Thoracic aorta (tissue), 2 donors: ENCODE measurements at regions not wholly inside any gene's neighbourhood (a gene's known extent, or its start where the extent isn't known, plus 50 kb on each side); places are given as distances from the start of the nearest gene placed in this dataset.
"Not testable (repeated sequence)": the region's sequence is repeated elsewhere in the genome, so short reads cannot be mapped to it uniquely, and the experiment has no call there.

ENCODE experiments used
- ATAC-seq: fragments of 150-250 bp; one replicate; pipeline ENCODE4 v1.8.0; 2017; ENCODE audit warnings: low read depth; ENCODE audit not compliant: insufficient number of reproducible peaks, low FRiP score
- DNase-seq: peaks from one replicate; pipeline ENCODE4 v3.0.0-alpha.2; 2020; ENCODE audit warnings: low spot score
- H3K27ac ChIP-seq, 2 donors: fragments of 200-600 bp; sonication (generic); 1 replicate in 1 of 2; 2 replicates in 1 of 2; pipeline ENCODE4 v1.5.1; 2016; ENCODE audit warnings: mild to moderate bottlenecking in 2 of 2, moderate library complexity in 2 of 2
- H3K27me3 ChIP-seq: fragments of 200-600 bp; sonication (generic); replicated peaks from 2 replicates; pipeline ENCODE4 v1.6.0; 2016; ENCODE audit warnings: mild to moderate bottlenecking; ENCODE audit not compliant: insufficient read depth
- H3K36me3 ChIP-seq: fragments of 200-600 bp; sonication (generic); one replicate; pipeline ENCODE4 v1.5.1; 2016
- H3K4me1 ChIP-seq, 2 donors: fragments of 200-600 bp; sonication (generic); 1 replicate in 1 of 2; 2 replicates in 1 of 2; pipeline versions ENCODE4 v1.5.1 to v1.6.0; 2016; ENCODE audit warnings: low read depth in 2 of 2, mild to moderate bottlenecking in 1 of 2; ENCODE audit not compliant: control insufficient read depth in 1 of 2
- H3K4me3 ChIP-seq: fragments of 200-600 bp; sonication (generic); 2 replicates; pipeline ENCODE4 v1.5.1; 2016; ENCODE audit warnings: mild to moderate bottlenecking
- H3K9me3 ChIP-seq: fragments of 200-600 bp; sonication (generic); 2 replicates; pipeline ENCODE4 v1.5.1; 2016
- TF ChIP-seq, protein P1 (sequence below): fragments of 200-600 bp; sonication (generic); IDR thresholded peaks from one replicate; pipeline ENCODE4 v1.5.1; 2019; ENCODE audit warnings: antibody characterized with exemption

DNA sequence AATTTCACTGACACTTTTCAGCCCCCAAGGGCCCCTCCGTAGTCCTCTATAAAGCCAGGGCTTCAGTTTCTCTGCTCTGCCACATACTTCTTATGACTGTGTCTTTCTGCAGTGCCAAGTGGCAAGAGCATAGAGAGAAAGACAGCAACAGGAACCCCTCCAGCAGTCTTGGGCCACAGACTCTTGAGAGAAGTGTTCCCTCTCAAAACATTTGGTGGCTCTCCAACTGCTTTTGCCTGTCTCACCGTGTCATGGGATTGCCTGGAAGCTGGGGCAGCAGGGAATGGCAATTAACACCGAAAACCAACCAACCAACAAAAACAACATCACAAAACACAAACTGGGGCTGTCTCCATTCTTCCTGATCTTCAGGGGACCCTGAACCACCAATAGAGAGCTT lies 73.8 kb upstream of the ELN start:
- ATAC-seq, result no peak
- DNase-seq, result no peak
- Histone ChIP-seq H3K36me3 (no peaks in the 10 kb centered on the region), H3K4me1 (no peaks in the 10 kb centered on the region), H3K9me3 (no peaks in the 10 kb centered on the region), H3K4me3 (no peak overlapping the region), H3K27ac (no peak overlapping the region), H3K27me3 (no peaks in the 10 kb centered on the region)
- TF ChIP-seq, protein P1, sequence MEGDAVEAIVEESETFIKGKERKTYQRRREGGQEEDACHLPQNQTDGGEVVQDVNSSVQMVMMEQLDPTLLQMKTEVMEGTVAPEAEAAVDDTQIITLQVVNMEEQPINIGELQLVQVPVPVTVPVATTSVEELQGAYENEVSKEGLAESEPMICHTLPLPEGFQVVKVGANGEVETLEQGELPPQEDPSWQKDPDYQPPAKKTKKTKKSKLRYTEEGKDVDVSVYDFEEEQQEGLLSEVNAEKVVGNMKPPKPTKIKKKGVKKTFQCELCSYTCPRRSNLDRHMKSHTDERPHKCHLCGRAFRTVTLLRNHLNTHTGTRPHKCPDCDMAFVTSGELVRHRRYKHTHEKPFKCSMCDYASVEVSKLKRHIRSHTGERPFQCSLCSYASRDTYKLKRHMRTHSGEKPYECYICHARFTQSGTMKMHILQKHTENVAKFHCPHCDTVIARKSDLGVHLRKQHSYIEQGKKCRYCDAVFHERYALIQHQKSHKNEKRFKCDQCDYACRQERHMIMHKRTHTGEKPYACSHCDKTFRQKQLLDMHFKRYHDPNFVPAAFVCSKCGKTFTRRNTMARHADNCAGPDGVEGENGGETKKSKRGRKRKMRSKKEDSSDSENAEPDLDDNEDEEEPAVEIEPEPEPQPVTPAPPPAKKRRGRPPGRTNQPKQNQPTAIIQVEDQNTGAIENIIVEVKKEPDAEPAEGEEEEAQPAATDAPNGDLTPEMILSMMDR, result no peak

GRCh38 chr7:73954861-73955260 lies 73.1 kb upstream of the ELN start:
- TF ChIP-seq, protein P1, result no peak
- Histone ChIP-seq H3K4me1 (no peaks in the 10 kb centered on the region), H3K27me3 (no peaks in the 10 kb centered on the region), H3K27ac (no peak overlapping the region), H3K4me3 (no peak overlapping the region), H3K9me3 (no peaks in the 10 kb centered on the region), H3K36me3 (no peaks in the 10 kb centered on the region)
- ATAC-seq, result no peak
- DNase-seq, result no peak

DNA sequence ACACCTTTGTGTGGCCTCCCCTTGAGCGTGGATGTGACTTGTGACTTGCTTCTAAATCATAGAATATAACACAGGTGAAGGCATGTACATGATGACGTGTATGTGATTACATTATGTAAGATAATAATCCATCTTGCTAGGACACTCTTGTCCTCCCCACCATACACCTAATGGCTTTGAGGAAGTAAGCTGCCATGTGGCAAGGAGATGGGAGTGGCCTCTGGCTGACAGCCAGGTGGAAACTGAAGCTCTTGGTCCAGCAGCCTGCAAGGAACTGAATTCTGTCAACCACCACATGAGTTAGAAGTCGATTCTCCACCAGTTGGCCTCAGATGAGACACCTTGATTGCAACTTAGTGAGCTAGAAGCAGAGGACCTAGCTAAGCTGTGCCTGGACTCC lies 67.4 kb upstream of the ELN start:
- TF ChIP-seq, protein P1, result no peak
- no peak overlapping the region for H3K4me3 ChIP-seq
- no peak overlapping the region for H3K27ac ChIP-seq
- no peaks in the 10 kb centered on the region for H3K36me3 ChIP-seq
- no peaks in the 10 kb centered on the region for H3K4me1 ChIP-seq
- ATAC-seq (no peak), DNase-seq (no peak)
- no peaks in the 10 kb centered on the region for H3K27me3 ChIP-seq
- H3K9me3 ChIP-seq, result peaks cover 11% of the 10 kb centered on the region

DNA sequence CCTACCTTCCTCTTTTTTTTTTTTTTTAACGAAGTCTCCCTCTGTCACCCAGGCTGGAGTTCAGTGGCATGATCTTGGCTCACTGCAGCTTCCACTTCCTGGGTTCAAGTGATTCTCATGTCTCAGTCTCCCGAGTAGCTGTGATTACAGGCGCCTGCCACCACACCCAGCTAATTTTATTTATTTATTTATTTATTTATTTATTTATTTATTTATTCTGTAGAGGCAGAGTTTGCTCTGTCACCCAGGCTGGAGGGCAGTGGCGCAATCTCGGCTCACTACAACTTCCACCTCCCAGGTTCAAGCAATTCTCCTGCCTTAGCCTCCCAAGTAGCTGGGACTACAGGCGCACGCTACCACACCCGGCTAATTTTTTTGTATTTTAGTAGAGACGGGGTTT lies 66.0 kb upstream of the ELN start:
- H3K9me3 ChIP-seq, result peaks cover 11% of the 10 kb centered on the region
- not testable (repeated sequence) for H3K4me1 ChIP-seq, H3K27ac ChIP-seq, DNase-seq, H3K4me3 ChIP-seq, ATAC-seq, H3K36me3 ChIP-seq, H3K27me3 ChIP-seq

- DNase-seq (no peak), ATAC-seq (no peak)
- Histone ChIP-seq H3K27me3 (no peaks in the 10 kb centered on the region), H3K27ac (no peak overlapping the region), H3K4me1 (peaks cover 0 to 6% of the 10 kb centered on the region in 2 donors), H3K9me3 (peaks cover 11% of the 10 kb centered on the region), H3K4me3 (no peak overlapping the region), H3K36me3 (no peaks in the 10 kb centered on the region)
- TF ChIP-seq, protein P1, result no peak
These were observed 64.6 kb upstream of the ELN start for GRCh38 chr7:73963252-73963822.

DNA sequence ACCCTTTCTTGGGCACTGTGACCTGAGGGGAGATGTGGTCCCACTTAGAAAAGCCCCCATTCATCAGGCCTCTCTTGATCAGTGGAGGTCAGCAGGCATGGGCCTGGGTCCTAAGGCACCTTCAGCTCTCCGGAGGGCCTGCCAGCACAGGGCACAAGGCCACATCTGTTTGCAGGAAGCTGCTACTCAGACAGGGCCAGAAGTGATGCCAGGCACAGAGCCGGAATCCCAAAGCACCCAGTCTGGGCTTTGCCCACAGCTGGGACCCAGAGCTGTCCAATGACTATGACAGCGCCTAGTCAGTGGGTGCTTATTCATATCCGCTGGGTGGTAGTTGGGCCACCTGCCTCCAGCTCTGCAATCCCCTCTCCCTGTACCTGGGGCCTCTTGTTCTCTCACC lies 63.2 kb upstream of the ELN start:
- DNase-seq, result no peak
- H3K27ac ChIP-seq, result no peak overlapping the region
- ATAC-seq, result no peak

More for the DNA sequence above, 63.2 kb upstream of the ELN start:
- H3K9me3 ChIP-seq, result peaks cover 11% of the 10 kb centered on the region
- no peak overlapping the region for H3K4me3 ChIP-seq
- H3K36me3 ChIP-seq, result no peaks in the 10 kb centered on the region
- TF ChIP-seq, protein P1, result no peak
- no peaks in the 10 kb centered on the region for H3K27me3 ChIP-seq
- peaks cover 8 to 20% of the 10 kb centered on the region in 2 donors for H3K4me1 ChIP-seq
